Endothelial cell of umbilical vein (primary cell): ENCODE measurements at regions not wholly inside any gene's neighbourhood (a gene's known extent, or its start where the extent isn't known, plus 50 kb on each side); places are given as distances from the start of the nearest gene placed in this dataset.

ENCODE experiments used
- CTCF ChIP-seq, 2 donors: IDR thresholded peaks; 1 replicate in 1 of 2; 2 replicates in 1 of 2; pipeline ENCODE4 v1.5.1; 2011; ENCODE audit warnings: low read length in 2 of 2, mild to moderate bottlenecking in 2 of 2, moderate library complexity in 2 of 2, control low read depth in 1 of 2, inconsistent platforms in 1 of 2, low read depth in 1 of 2; ENCODE audit not compliant: insufficient read depth in 1 of 2; ENCODE audit errors: extremely low read depth in 1 of 2
- FOS ChIP-seq: IDR thresholded peaks from 2 replicates; pipeline ENCODE4 v1.6.1; 2011; ENCODE audit warnings: mild to moderate bottlenecking, low read length, moderate library complexity, borderline replicate concordance; ENCODE audit not compliant: insufficient read depth
- JUN ChIP-seq: IDR thresholded peaks from 2 replicates; pipeline ENCODE4 v1.6.1; 2011; ENCODE audit warnings: borderline replicate concordance, low read depth; ENCODE audit not compliant: insufficient read length, insufficient read depth
- MAX ChIP-seq: IDR thresholded peaks from 2 replicates; pipeline ENCODE4 v1.6.1; 2011; ENCODE audit not compliant: insufficient read depth, insufficient read length
- MYC ChIP-seq: IDR thresholded peaks from one replicate; pipeline ENCODE4 v1.6.1; 2011; ENCODE audit warnings: mild to moderate bottlenecking, low read depth, low read length
- POLR2A ChIP-seq: IDR thresholded peaks from 2 replicates; pipeline ENCODE4 v1.6.1; 2012; ENCODE audit warnings: low read depth, mild to moderate bottlenecking, control low read depth, low read length
- POLR2AphosphoS5 ChIP-seq: IDR thresholded peaks from 2 replicates; pipeline ENCODE4 v1.6.1; 2012; ENCODE audit warnings: low read depth, mild to moderate bottlenecking, control low read depth, low read length, moderate library complexity; ENCODE audit not compliant: insufficient read depth

- TF ChIP-seq POLR2A = no peak
- TF ChIP-seq CTCF (IDR thresholded peaks at IDR 0.05; ENCODE audit: extremely low read depth in 1 of 2, insufficient read depth in 1 of 2, low read depth in 1 of 2, low read length in 2 of 2) = no peak
- no peak for TF ChIP-seq MYC
- TF ChIP-seq FOS = no peak
- no peak for TF ChIP-seq JUN
- TF ChIP-seq POLR2AphosphoS5 = no peak
- TF ChIP-seq MAX = no peak
These were observed 208.8 kb upstream of the TWIST2 start for GRCh38 chr2:238638982-238639628.
